Astrocyte (in vitro differentiated cells and primary cell): ENCODE measurements at regions not wholly inside any gene's neighbourhood (a gene's known extent, or its start where the extent isn't known, plus 50 kb on each side); places are given as distances from the start of the nearest gene placed in this dataset.

Experiments used
- DNase-seq: peaks from one replicate; pipeline ENCODE4 v3.0.0-alpha.2; 2010; ENCODE audit warnings: low read depth
- FAIRE-seq: peaks from 2 replicates; lab custom pipeline; 2011; peaks lifted over from hg19 to GRCh38; lab: Jason Lieb, UNC
- H2AFZ ChIP-seq: 2 replicates; pipeline ENCODE4 v1.6.0; 2012; ENCODE audit warnings: low read depth, low read length, inconsistent platforms
- H3K27ac ChIP-seq: 2 replicates; pipeline ENCODE4 v1.5.1; 2011; ENCODE audit warnings: low read depth, low read length, inconsistent platforms
- H3K27me3 ChIP-seq: 2 replicates; pipeline ENCODE4 v1.6.0; 2011; ENCODE audit warnings: low read length, inconsistent platforms; ENCODE audit not compliant: insufficient read depth
- H3K36me3 ChIP-seq: 2 replicates; pipeline ENCODE4 v1.5.1; 2011; ENCODE audit warnings: low read length, inconsistent platforms; ENCODE audit not compliant: insufficient read depth
- H3K4me1 ChIP-seq: 2 replicates; pipeline ENCODE4 v1.5.1; 2011; ENCODE audit warnings: low read length, inconsistent platforms; ENCODE audit not compliant: insufficient read depth
- H3K4me2 ChIP-seq: 2 replicates; pipeline ENCODE4 v1.6.0; 2012; ENCODE audit warnings: low read length, inconsistent platforms
- H3K4me3 ChIP-seq: 2 replicates; pipeline ENCODE4 v1.5.1; 2011; ENCODE audit warnings: low read depth, mild to moderate bottlenecking, low read length, inconsistent platforms; ENCODE audit not compliant: insufficient read depth
- H3K79me2 ChIP-seq: 2 replicates; pipeline ENCODE4 v1.6.0; 2012; ENCODE audit warnings: mild to moderate bottlenecking, low read length, inconsistent platforms; ENCODE audit not compliant: insufficient read depth
- H3K9ac ChIP-seq: 2 replicates; pipeline ENCODE4 v1.6.0; 2012; ENCODE audit warnings: mild to moderate bottlenecking, low read length, inconsistent platforms
- H3K9me3 ChIP-seq: 2 replicates; pipeline ENCODE4 v1.5.1; 2012; ENCODE audit warnings: low read depth, mild to moderate bottlenecking, low read length, inconsistent platforms; ENCODE audit not compliant: insufficient read depth
- H4K20me1 ChIP-seq: 2 replicates; pipeline ENCODE4 v1.6.0; 2012; ENCODE audit warnings: low read length, inconsistent platforms; ENCODE audit not compliant: insufficient read depth
- H3K27ac Mint-ChIP-seq: one replicate; pipeline ENCODE4 v1.8.0; 2021; ENCODE audit warnings: mild to moderate bottlenecking, mixed read lengths; ENCODE audit not compliant: unreplicated experiment
- H3K27me3 Mint-ChIP-seq: one replicate; pipeline ENCODE4 v1.8.0; 2021; ENCODE audit warnings: low read depth, mixed read lengths; ENCODE audit not compliant: unreplicated experiment
- H3K36me3 Mint-ChIP-seq: one replicate; pipeline ENCODE4 v1.8.0; 2021; ENCODE audit warnings: low read depth, mixed read lengths; ENCODE audit not compliant: unreplicated experiment
- H3K4me1 Mint-ChIP-seq: one replicate; pipeline ENCODE4 v1.8.0; 2021; ENCODE audit warnings: low read depth, mixed read lengths; ENCODE audit not compliant: unreplicated experiment
- H3K4me3 Mint-ChIP-seq: one replicate; pipeline ENCODE4 v1.8.0; 2021; ENCODE audit warnings: mild to moderate bottlenecking, moderate library complexity, mixed read lengths; ENCODE audit not compliant: unreplicated experiment
- H3K9me3 Mint-ChIP-seq: one replicate; pipeline ENCODE4 v1.8.0; 2021; ENCODE audit warnings: mild to moderate bottlenecking, mixed read lengths; ENCODE audit not compliant: unreplicated experiment
- EZH2 ChIP-seq: IDR thresholded peaks from 2 replicates; pipeline ENCODE4 v1.6.1; 2012; ENCODE audit warnings: mild to moderate bottlenecking, low read length, inconsistent platforms; ENCODE audit not compliant: insufficient read depth
- TF ChIP-seq, protein P1 (sequence below): IDR thresholded peaks from 2 replicates; pipeline ENCODE4 v1.5.1; 2011; ENCODE audit warnings: low read depth, mild to moderate bottlenecking, inconsistent platforms, low read length, moderate library complexity; ENCODE audit not compliant: insufficient read depth

DNA sequence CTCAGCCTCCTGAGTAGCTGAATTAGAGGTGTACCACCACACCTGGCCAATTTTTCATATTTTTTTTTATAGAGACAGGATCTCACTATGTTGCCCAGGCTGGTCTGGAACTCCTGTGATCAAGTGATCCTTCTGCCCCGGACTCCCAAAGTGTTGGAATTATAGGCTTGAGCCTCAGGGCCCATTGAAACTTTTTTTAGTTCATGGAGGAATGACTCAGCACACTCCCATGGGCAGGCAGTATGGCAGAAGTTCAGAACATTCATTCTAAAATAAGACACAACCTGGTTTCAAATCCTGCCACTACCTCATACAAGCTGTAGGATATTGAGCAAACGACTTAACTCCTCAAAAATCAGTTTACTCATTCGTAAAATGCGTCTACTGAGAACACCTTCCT, 320.4 kb upstream of the SP8 start:
- H3K4me1 Mint-ChIP-seq, result peaks cover 5% of the 10 kb centered on the region
- Histone ChIP-seq H3K27me3 (no peaks in the 10 kb centered on the region), H3K36me3 (no peaks in the 10 kb centered on the region), H3K9me3 (no peaks in the 10 kb centered on the region), H3K79me2 (no peaks in the 10 kb centered on the region), H3K9ac (no peak overlapping the region), H3K4me3 (no peak overlapping the region), H4K20me1 (no peaks in the 10 kb centered on the region), H3K27ac (no peak overlapping the region), H2AFZ (no peak overlapping the region), H3K4me1 (no peaks in the 10 kb centered on the region), H3K4me2 (no peak overlapping the region)
- H3K9me3 Mint-ChIP-seq, result no peaks in the 10 kb centered on the region
- H3K27me3 Mint-ChIP-seq, result no peaks in the 10 kb centered on the region
- H3K27ac Mint-ChIP-seq, result no peak overlapping the region
- DNase-seq, result no peak
- no peak for FAIRE-seq
- H3K4me3 Mint-ChIP-seq, result no peak overlapping the region
- no peak for TF ChIP-seq EZH2
- TF ChIP-seq, protein P1, sequence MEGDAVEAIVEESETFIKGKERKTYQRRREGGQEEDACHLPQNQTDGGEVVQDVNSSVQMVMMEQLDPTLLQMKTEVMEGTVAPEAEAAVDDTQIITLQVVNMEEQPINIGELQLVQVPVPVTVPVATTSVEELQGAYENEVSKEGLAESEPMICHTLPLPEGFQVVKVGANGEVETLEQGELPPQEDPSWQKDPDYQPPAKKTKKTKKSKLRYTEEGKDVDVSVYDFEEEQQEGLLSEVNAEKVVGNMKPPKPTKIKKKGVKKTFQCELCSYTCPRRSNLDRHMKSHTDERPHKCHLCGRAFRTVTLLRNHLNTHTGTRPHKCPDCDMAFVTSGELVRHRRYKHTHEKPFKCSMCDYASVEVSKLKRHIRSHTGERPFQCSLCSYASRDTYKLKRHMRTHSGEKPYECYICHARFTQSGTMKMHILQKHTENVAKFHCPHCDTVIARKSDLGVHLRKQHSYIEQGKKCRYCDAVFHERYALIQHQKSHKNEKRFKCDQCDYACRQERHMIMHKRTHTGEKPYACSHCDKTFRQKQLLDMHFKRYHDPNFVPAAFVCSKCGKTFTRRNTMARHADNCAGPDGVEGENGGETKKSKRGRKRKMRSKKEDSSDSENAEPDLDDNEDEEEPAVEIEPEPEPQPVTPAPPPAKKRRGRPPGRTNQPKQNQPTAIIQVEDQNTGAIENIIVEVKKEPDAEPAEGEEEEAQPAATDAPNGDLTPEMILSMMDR, result no peak
- H3K36me3 Mint-ChIP-seq, result no peaks in the 10 kb centered on the region

DNA sequence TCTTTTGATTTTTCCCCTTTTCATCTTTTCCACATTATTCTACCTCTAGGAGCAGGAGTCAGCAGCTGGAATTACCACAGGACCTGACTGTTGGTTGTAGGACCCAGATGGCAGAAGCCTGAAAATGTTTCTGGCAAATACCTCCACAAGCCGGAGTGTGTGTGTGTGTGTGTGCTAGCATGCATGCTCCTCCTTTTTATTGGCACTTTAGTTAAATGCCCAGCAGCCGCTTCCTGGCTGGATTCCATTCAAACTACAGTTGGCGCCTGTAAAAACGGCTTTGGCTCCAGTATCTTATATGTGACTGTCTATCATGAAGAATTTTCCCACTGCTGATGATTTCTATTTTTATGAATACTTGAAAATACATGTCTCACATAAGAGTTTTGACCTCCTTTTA, 319.7 kb upstream of the SP4 start:
- no peaks in the 10 kb centered on the region for H3K36me3 ChIP-seq
- H3K27me3 ChIP-seq, result no peaks in the 10 kb centered on the region
- Mint-ChIP-seq H3K36me3 (no peaks in the 10 kb centered on the region), H3K9me3 (no peaks in the 10 kb centered on the region), H3K4me1 (peaks cover 6% of the 10 kb centered on the region), H3K4me3 (no peak overlapping the region), H3K27me3 (no peaks in the 10 kb centered on the region), H3K27ac (no peak overlapping the region)
- no peak overlapping the region for H3K9ac ChIP-seq
- H3K4me2 ChIP-seq, result no peak overlapping the region
- no peak overlapping the region for H3K27ac ChIP-seq
- H2AFZ ChIP-seq, result no peak overlapping the region
- no peak for TF ChIP-seq EZH2
- TF ChIP-seq, protein P1, result no peak
- no peaks in the 10 kb centered on the region for H3K79me2 ChIP-seq
- H4K20me1 ChIP-seq, result no peaks in the 10 kb centered on the region
- no peak for DNase-seq
- no peak overlapping the region for H3K4me3 ChIP-seq
- FAIRE-seq, result no peak
- H3K9me3 ChIP-seq, result no peaks in the 10 kb centered on the region
- H3K4me1 ChIP-seq, result no peaks in the 10 kb centered on the region

DNA sequence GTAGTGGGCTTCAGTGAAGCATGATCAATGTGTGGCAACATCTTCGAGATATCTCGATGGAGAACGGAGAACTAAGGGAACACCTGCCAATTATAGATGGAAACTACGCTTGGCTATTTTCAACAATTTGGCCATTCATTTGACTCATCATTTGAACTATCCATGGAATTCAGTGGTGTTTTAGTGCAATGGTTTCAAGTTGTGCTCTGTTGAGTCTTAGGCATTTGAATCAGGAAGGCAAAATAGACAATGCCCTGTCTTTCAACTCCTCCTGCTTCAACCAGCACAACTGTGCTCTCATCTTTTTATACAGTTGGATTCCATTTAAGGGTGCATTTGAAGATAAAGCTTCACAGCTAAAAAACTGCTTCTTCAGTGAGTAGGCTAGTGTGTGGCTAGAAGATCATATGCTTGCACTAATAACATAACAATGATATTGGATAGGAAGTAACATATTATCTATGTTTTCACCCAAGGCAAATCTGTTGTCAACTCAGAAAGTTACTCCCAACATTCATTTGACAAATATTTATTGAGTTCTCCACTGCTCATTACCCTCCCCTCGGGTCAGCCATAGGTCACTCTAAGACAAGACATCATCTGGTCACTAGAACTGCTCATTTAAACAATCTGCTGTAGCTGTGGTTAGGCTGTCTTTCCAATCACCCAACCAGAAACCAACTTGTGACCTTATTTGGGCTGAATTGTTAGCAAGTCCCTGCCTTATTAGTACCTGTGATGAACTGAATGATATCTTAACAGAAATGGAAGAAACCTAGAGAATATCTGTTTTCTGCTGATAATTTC, 314.1 kb upstream of the SP4 start:
- no peak overlapping the region for H3K4me2 ChIP-seq
- H3K27me3 ChIP-seq, result no peaks in the 10 kb centered on the region
- no peak overlapping the region for H3K27ac ChIP-seq
- DNase-seq, result no peak
- no peaks in the 10 kb centered on the region for H3K4me1 ChIP-seq
- H3K27ac Mint-ChIP-seq, result peak overlapping the region; percentile 77
- H2AFZ ChIP-seq, result no peak overlapping the region
- no peaks in the 10 kb centered on the region for H3K36me3 ChIP-seq
- no peaks in the 10 kb centered on the region for H3K79me2 ChIP-seq
- H3K4me3 Mint-ChIP-seq, result no peak overlapping the region
- H3K9me3 ChIP-seq, result no peaks in the 10 kb centered on the region
- H3K36me3 Mint-ChIP-seq, result no peaks in the 10 kb centered on the region
- H3K9me3 Mint-ChIP-seq, result no peaks in the 10 kb centered on the region
- TF ChIP-seq, protein P1, result no peak
- TF ChIP-seq EZH2, result no peak
- no peak for FAIRE-seq
- no peaks in the 10 kb centered on the region for H3K27me3 Mint-ChIP-seq
- H3K4me3 ChIP-seq, result no peak overlapping the region
- no peaks in the 10 kb centered on the region for H4K20me1 ChIP-seq
- H3K9ac ChIP-seq, result no peak overlapping the region
- peaks cover 17% of the 10 kb centered on the region for H3K4me1 Mint-ChIP-seq
